ENCODE measurements at regions not wholly inside any gene's neighbourhood (a gene's known extent, or its start where the extent isn't known, plus 50 kb on each side); places are given as distances from the start of the nearest gene placed in this dataset.

- Histone ChIP-seq H3K4me1 (ENCODE audit: insufficient read depth, insufficient read length) (no peaks in the 10 kb centered on the region), H3K36me3 (ENCODE audit: insufficient read depth, insufficient read length, low read length) (no peaks in the 10 kb centered on the region), H3K9me3 (ENCODE audit: insufficient read depth, low read length) (no peaks in the 10 kb centered on the region; the same call in 1 of the 2 replicates), H3K9ac (ENCODE audit: insufficient read length, low read depth) (no peak overlapping the region), H3K4me3 (ENCODE audit: insufficient read length, low read depth) (no peak overlapping the region), H3K27me3 (ENCODE audit: insufficient read depth, insufficient read length) (no peaks in the 10 kb centered on the region)
- TF ChIP-seq ZNF274 (IDR thresholded peaks at IDR 0.05; ENCODE audit: low read depth, low read length) (no peak), SUZ12 (IDR thresholded peaks at IDR 0.05; ENCODE audit: extremely low read depth, insufficient read depth, insufficient read length) (no peak), YY1 (IDR thresholded peaks at IDR 0.05; ENCODE audit: insufficient read depth, insufficient read length) (no peak)
- no peak for DNase-seq (ENCODE audit: low read depth, low spot score)
Observed at GRCh38 chr9:107161338-107161737, 121.7 kb upstream of the RAD23B start.

- no peaks in the 10 kb centered on the region for H3K4me1 ChIP-seq (ENCODE audit: insufficient read depth, insufficient read length)
- no peak overlapping the region for H3K9ac ChIP-seq (ENCODE audit: insufficient read length, low read depth)
- DNase-seq (ENCODE audit: low read depth, low spot score): no peak
- H3K36me3 ChIP-seq (ENCODE audit: insufficient read depth, insufficient read length, low read length): no peaks in the 10 kb centered on the region
- H3K4me3 ChIP-seq (ENCODE audit: insufficient read length, low read depth): no peak overlapping the region
- no peaks in the 10 kb centered on the region for H3K27me3 ChIP-seq (ENCODE audit: insufficient read depth, insufficient read length)
- no peaks in the 10 kb centered on the region; the same call in 1 of the 2 replicates for H3K9me3 ChIP-seq (ENCODE audit: insufficient read depth, low read length)
- TF ChIP-seq SUZ12 (IDR thresholded peaks at IDR 0.05; ENCODE audit: extremely low read depth, insufficient read depth, insufficient read length): no peak
- no peak for TF ChIP-seq YY1 (IDR thresholded peaks at IDR 0.05; ENCODE audit: insufficient read depth, insufficient read length)
- no peak for TF ChIP-seq ZNF274 (IDR thresholded peaks at IDR 0.05; ENCODE audit: low read depth, low read length)
Observed at GRCh38 chr9:107163370-107163769, 119.7 kb upstream of the RAD23B start.

GRCh38 chr9:107169796-107170195 is 113.3 kb upstream of the RAD23B start:
- Histone ChIP-seq H3K9ac (ENCODE audit: insufficient read length, low read depth) (no peak overlapping the region), H3K9me3 (ENCODE audit: insufficient read depth, low read length) (no peaks in the 10 kb centered on the region; the same call in 1 of the 2 replicates)
- TF ChIP-seq ZNF274 (IDR thresholded peaks at IDR 0.05; ENCODE audit: low read depth, low read length) (no peak), SUZ12 (IDR thresholded peaks at IDR 0.05; ENCODE audit: extremely low read depth, insufficient read depth, insufficient read length) (no peak), YY1 (IDR thresholded peaks at IDR 0.05; ENCODE audit: insufficient read depth, insufficient read length) (no peak)

GRCh38 chr9:107170801-107171200 is 112.3 kb upstream of the RAD23B start:
- no peak for TF ChIP-seq SUZ12 (IDR thresholded peaks at IDR 0.05; ENCODE audit: extremely low read depth, insufficient read depth, insufficient read length)
- TF ChIP-seq ZNF274 (IDR thresholded peaks at IDR 0.05; ENCODE audit: low read depth, low read length): no peak
- H3K36me3 ChIP-seq (ENCODE audit: insufficient read depth, insufficient read length, low read length): no peaks in the 10 kb centered on the region
- no peaks in the 10 kb centered on the region; the same call in 1 of the 2 replicates for H3K9me3 ChIP-seq (ENCODE audit: insufficient read depth, low read length)
- H3K27me3 ChIP-seq (ENCODE audit: insufficient read depth, insufficient read length): no peaks in the 10 kb centered on the region
- no peak for DNase-seq (ENCODE audit: low read depth, low spot score)
- H3K4me1 ChIP-seq (ENCODE audit: insufficient read depth, insufficient read length): no peaks in the 10 kb centered on the region
- no peak overlapping the region for H3K4me3 ChIP-seq (ENCODE audit: insufficient read length, low read depth)
- no peak overlapping the region for H3K9ac ChIP-seq (ENCODE audit: insufficient read length, low read depth)

More at GRCh38 chr9:107169796-107170195, 113.3 kb upstream of the RAD23B start:
- Histone ChIP-seq H3K4me3 (ENCODE audit: insufficient read length, low read depth) (no peak overlapping the region), H3K36me3 (ENCODE audit: insufficient read depth, insufficient read length, low read length) (no peaks in the 10 kb centered on the region), H3K27me3 (ENCODE audit: insufficient read depth, insufficient read length) (no peaks in the 10 kb centered on the region), H3K4me1 (ENCODE audit: insufficient read depth, insufficient read length) (no peaks in the 10 kb centered on the region)
- DNase-seq (ENCODE audit: low read depth, low spot score): no peak

- Histone ChIP-seq H3K9me3 (ENCODE audit: insufficient read depth, low read length) (no peaks in the 10 kb centered on the region; the same call in 1 of the 2 replicates), H3K4me1 (ENCODE audit: insufficient read depth, insufficient read length) (peaks cover 3% of the 10 kb centered on the region), H3K36me3 (ENCODE audit: insufficient read depth, insufficient read length, low read length) (no peaks in the 10 kb centered on the region), H3K4me3 (ENCODE audit: insufficient read length, low read depth) (no peak overlapping the region), H3K9ac (ENCODE audit: insufficient read length, low read depth) (no peak overlapping the region), H3K27me3 (ENCODE audit: insufficient read depth, insufficient read length) (no peaks in the 10 kb centered on the region)
- DNase-seq (ENCODE audit: low read depth, low spot score): peak; percentile 82
- TF ChIP-seq YY1 (IDR thresholded peaks at IDR 0.05; ENCODE audit: insufficient read depth, insufficient read length) (no peak), SUZ12 (IDR thresholded peaks at IDR 0.05; ENCODE audit: extremely low read depth, insufficient read depth, insufficient read length) (no peak), ZNF274 (IDR thresholded peaks at IDR 0.05; ENCODE audit: low read depth, low read length) (no peak)
Observed at GRCh38 chr9:107172160-107172978, 110.7 kb upstream of the RAD23B start.

- H3K9me3 ChIP-seq (ENCODE audit: insufficient read depth, low read length): no peaks in the 10 kb centered on the region; the same call in 1 of the 2 replicates
- no peak overlapping the region for H3K9ac ChIP-seq (ENCODE audit: insufficient read length, low read depth)
- no peak overlapping the region for H3K4me3 ChIP-seq (ENCODE audit: insufficient read length, low read depth)
- H3K36me3 ChIP-seq (ENCODE audit: insufficient read depth, insufficient read length, low read length): no peaks in the 10 kb centered on the region
- no peak for DNase-seq (ENCODE audit: low read depth, low spot score)
- TF ChIP-seq SUZ12 (IDR thresholded peaks at IDR 0.05; ENCODE audit: extremely low read depth, insufficient read depth, insufficient read length): no peak
- no peak for TF ChIP-seq YY1 (IDR thresholded peaks at IDR 0.05; ENCODE audit: insufficient read depth, insufficient read length)
- TF ChIP-seq ZNF274 (IDR thresholded peaks at IDR 0.05; ENCODE audit: low read depth, low read length): no peak
- peaks cover 3% of the 10 kb centered on the region for H3K4me1 ChIP-seq (ENCODE audit: insufficient read depth, insufficient read length)
- H3K27me3 ChIP-seq (ENCODE audit: insufficient read depth, insufficient read length): no peaks in the 10 kb centered on the region
Observed at GRCh38 chr9:107172979-107173347, 110.1 kb upstream of the RAD23B start.

- Histone ChIP-seq H3K9ac (ENCODE audit: insufficient read length, low read depth) (no peak overlapping the region), H3K4me1 (ENCODE audit: insufficient read depth, insufficient read length) (peaks cover 3% of the 10 kb centered on the region), H3K27me3 (ENCODE audit: insufficient read depth, insufficient read length) (no peaks in the 10 kb centered on the region), H3K36me3 (ENCODE audit: insufficient read depth, insufficient read length, low read length) (no peaks in the 10 kb centered on the region), H3K4me3 (ENCODE audit: insufficient read length, low read depth) (no peak overlapping the region), H3K9me3 (ENCODE audit: insufficient read depth, low read length) (no peaks in the 10 kb centered on the region; the same call in 1 of the 2 replicates)
- TF ChIP-seq YY1 (IDR thresholded peaks at IDR 0.05; ENCODE audit: insufficient read depth, insufficient read length) (no peak), ZNF274 (IDR thresholded peaks at IDR 0.05; ENCODE audit: low read depth, low read length) (no peak), SUZ12 (IDR thresholded peaks at IDR 0.05; ENCODE audit: extremely low read depth, insufficient read depth, insufficient read length) (no peak)
- no peak for DNase-seq (ENCODE audit: low read depth, low spot score)
Observed at GRCh38 chr9:107173422-107174180, 109.5 kb upstream of the RAD23B start.
